ENCODE measurements at regions not wholly inside any gene's neighbourhood (a gene's known extent, or its start where the extent isn't known, plus 50 kb on each side); places are given as distances from the start of the nearest gene placed in this dataset.

GRCh38 chr18:47737956-47738355, 192.5 kb downstream of the SMAD2 start:
- TF ChIP-seq POLR2A (IDR thresholded peaks at IDR 0.05) = no peak
- TF ChIP-seq CTCF (IDR thresholded peaks at IDR 0.05 in 4 of 5, conservative IDR thresholded peaks at IDR 0.05 in 1 of 5) = no peak

Data from gastrocnemius medialis (tissue), 4 donors.